Spinal cord (tissue), 9 donors: ENCODE measurements at regions not wholly inside any gene's neighbourhood (a gene's known extent, or its start where the extent isn't known, plus 50 kb on each side); places are given as distances from the start of the nearest gene placed in this dataset.

Experiments
- DNase-seq, 6 donors: peaks; one replicate each; pipeline versions ENCODE4 v3.0.0 to v3.0.0-alpha.2; 2013 to 2015; ENCODE audit warnings: low spot score in 6 of 6, low read depth in 4 of 6
- H3K27ac ChIP-seq: one replicate; pipeline ENCODE4 v1.5.1; 2013; ENCODE audit warnings: low read depth, low read length, control low read depth
- H3K27me3 ChIP-seq: one replicate; pipeline ENCODE4 v1.6.1; 2013; ENCODE audit warnings: low read length; ENCODE audit not compliant: control insufficient read depth, insufficient read depth
- H3K36me3 ChIP-seq: one replicate; pipeline ENCODE4 v1.6.1; 2013; ENCODE audit warnings: low read length; ENCODE audit not compliant: control insufficient read depth, insufficient read depth
- H3K4me1 ChIP-seq: one replicate; pipeline ENCODE4 v1.6.1; 2013; ENCODE audit warnings: low read length; ENCODE audit not compliant: control insufficient read depth, insufficient read depth
- H3K4me3 ChIP-seq: one replicate; pipeline ENCODE4 v1.5.1; 2013; ENCODE audit warnings: low read depth, low read length, control low read depth
- H3K9me3 ChIP-seq: one replicate; pipeline ENCODE4 v1.6.1; 2013; ENCODE audit warnings: low read length; ENCODE audit not compliant: control insufficient read depth, insufficient read depth
- WGBS: methylation state at CpG from one replicate; pipeline ENCODE4 v1.1.5; 2013; ENCODE audit warnings: missing lambda C conversion rate; ENCODE audit not compliant: insufficient coverage; 5-methylcytosine and 5-hydroxymethylcytosine counted together
- donor health status: healthy.

DNA sequence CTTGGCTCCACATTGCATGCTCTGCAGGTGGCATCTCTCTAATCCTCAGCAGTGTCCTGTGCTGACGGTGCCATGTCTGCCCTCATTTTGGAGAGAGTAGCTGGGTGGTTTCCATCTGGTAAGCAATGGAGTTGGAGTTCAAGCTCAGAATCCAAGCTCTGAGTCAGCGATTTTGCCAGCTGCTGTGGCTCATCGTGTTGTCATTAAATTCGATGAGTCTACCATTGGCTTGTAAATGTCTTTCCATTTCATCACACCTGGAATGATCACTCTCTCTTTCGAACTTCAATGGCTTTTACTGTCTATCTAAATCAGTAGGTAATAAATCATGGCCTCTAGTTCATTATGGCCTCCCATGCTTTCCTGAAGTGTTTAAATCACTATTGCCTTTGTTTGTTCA is 378.5 kb upstream of the TSHZ2 start:
- H3K27ac ChIP-seq, result no peak overlapping the region
- no peaks in the 10 kb centered on the region for H3K9me3 ChIP-seq
- H3K36me3 ChIP-seq, result no peaks in the 10 kb centered on the region
- no peaks in the 10 kb centered on the region for H3K4me1 ChIP-seq
- WGBS, result 61% methylated on average over 4 of the region's 5 CpGs
- no peak overlapping the region for H3K4me3 ChIP-seq
- no peak for DNase-seq
- H3K27me3 ChIP-seq, result no peaks in the 10 kb centered on the region

DNA sequence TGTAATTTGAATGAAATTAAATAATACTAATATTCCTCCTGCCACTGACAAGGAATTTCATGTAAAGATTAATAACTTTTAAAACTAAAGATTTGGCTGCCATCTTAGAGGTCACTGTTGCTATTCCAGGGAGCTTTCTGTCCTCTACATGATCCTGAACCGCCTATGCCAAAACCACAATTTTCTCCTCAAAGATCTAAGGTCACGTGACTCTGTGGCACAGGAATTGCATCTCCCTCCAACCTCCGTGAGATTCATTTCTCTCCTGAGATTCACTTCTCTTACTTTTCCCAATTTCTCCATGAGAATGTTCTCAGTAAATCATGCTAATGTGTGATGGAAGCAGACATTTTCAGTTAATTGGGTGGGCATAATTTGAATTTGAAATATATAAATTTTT is 379.6 kb upstream of the TSHZ2 start:
- H3K9me3 ChIP-seq, result no peaks in the 10 kb centered on the region
- H3K4me1 ChIP-seq, result no peaks in the 10 kb centered on the region
- DNase-seq, result no peak
- no peak overlapping the region for H3K4me3 ChIP-seq
- no peaks in the 10 kb centered on the region for H3K36me3 ChIP-seq
- 100% methylated on average over 1 of the region's 3 CpGs for WGBS
- no peak overlapping the region for H3K27ac ChIP-seq
- H3K27me3 ChIP-seq, result no peaks in the 10 kb centered on the region

DNA sequence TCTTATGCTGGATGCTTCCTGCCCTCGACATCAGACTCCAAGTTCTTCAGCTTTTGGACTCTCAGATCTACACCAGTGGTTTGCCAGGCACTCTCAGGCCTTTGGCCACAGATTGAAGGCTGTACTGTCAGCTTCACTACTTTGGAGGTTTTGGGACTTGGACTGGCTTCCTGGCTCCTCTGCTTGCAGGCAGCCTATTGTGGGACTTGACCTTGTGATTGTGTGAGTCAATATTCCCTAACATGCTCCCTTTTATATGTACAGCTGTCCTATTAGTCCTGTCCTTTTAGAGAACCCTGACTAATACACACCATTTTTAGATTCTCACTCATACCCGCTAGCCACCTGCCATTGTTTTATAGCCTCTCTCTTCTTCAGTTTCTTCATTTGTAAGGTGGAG is 382.1 kb upstream of the TSHZ2 start:
- 67% methylated on average over 1 of the region's 2 CpGs for WGBS
- H3K4me3 ChIP-seq, result no peak overlapping the region
- DNase-seq, result no peak

DNA sequence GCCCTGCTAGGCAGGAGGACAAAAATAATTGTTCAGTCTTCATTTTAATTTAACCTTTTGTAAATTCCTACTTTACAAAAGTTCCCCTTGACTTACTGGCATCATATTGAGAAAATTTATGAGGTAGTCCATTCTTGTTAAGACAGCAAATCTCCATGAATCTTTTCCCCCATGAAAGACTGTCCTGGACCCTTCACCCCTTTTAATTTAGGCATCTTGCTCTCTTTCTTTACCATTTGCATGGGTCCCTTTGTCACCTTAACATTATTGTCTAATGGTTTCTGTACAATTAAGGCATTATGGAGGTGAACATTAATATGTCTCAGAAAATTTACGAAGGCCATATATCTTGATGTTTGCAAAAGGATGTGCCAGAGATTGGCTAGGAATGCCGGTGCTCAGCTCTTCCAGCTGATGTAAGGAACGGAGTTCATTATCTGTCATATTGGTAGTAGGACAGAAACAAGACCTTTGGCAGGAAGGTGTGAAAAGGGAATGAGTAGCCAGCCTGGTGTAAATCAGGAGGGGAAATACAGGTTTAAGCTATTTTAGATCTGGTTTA is 382.8 kb upstream of the TSHZ2 start:
- Histone ChIP-seq H3K9me3 (no peaks in the 10 kb centered on the region), H3K27ac (no peak overlapping the region), H3K36me3 (no peaks in the 10 kb centered on the region), H3K27me3 (peaks cover 2% of the 10 kb centered on the region), H3K4me3 (no peak overlapping the region), H3K4me1 (no peaks in the 10 kb centered on the region)
- WGBS, result 24% methylated on average over 3 of the region's 3 CpGs
- DNase-seq, result peak in 3 of 6 donors; percentile 6 to 49 (median 21)

More for the DNA sequence above, 382.1 kb upstream of the TSHZ2 start:
- Histone ChIP-seq H3K4me1 (no peaks in the 10 kb centered on the region), H3K36me3 (no peaks in the 10 kb centered on the region), H3K9me3 (no peaks in the 10 kb centered on the region), H3K27ac (no peak overlapping the region), H3K27me3 (no peaks in the 10 kb centered on the region)

DNA sequence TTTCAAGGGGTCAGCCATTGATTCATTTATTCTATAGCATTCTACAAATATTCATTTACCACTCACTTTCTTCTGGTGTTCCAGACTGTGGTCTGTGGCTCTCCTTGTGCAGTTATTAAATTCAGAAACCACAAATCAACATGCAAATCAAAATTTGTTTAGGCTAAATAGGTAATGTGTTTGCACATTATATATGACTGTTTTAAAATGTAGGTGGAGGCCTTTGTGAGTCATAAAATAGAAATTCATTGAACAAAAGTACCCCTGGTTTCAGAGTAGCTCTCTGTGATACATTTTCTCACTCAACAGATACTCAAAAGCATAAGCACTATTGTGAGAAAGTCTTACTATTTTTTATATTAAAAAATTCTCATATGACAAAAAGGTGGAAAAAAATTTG is 385.5 kb upstream of the TSHZ2 start:
- no peak overlapping the region for H3K27ac ChIP-seq
- no peaks in the 10 kb centered on the region for H3K36me3 ChIP-seq
- peaks cover 2% of the 10 kb centered on the region for H3K27me3 ChIP-seq
- H3K4me1 ChIP-seq, result no peaks in the 10 kb centered on the region
- no peak for DNase-seq
- no peak overlapping the region for H3K4me3 ChIP-seq
- no peaks in the 10 kb centered on the region for H3K9me3 ChIP-seq

DNA sequence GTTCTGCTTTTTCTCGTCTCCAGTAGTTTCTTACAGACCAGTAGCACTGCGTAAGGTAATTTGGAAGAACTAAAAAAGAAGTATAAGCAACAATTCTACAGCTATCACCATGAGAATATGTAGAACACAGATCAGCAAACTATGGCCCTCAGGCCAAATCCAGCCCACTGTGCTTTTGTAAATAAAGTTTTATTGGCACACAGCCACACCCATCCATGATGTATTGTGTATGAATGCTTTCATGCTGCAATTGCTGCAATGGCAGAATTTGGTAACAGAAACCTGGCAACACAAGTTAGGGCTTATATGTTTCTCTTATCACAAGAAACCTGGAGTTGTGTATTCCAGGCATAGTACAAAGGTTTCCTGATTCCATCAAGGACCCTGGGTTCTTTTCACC is 386.8 kb upstream of the TSHZ2 start:
- no peak overlapping the region for H3K4me3 ChIP-seq
- H3K27ac ChIP-seq, result no peak overlapping the region
- no peak for DNase-seq
- H3K4me1 ChIP-seq, result no peaks in the 10 kb centered on the region
- H3K36me3 ChIP-seq, result no peaks in the 10 kb centered on the region
- peaks cover 2% of the 10 kb centered on the region for H3K27me3 ChIP-seq
- no peaks in the 10 kb centered on the region for H3K9me3 ChIP-seq
- WGBS, result no CpG with 5 or more reads among the region's 2 CpGs

DNA sequence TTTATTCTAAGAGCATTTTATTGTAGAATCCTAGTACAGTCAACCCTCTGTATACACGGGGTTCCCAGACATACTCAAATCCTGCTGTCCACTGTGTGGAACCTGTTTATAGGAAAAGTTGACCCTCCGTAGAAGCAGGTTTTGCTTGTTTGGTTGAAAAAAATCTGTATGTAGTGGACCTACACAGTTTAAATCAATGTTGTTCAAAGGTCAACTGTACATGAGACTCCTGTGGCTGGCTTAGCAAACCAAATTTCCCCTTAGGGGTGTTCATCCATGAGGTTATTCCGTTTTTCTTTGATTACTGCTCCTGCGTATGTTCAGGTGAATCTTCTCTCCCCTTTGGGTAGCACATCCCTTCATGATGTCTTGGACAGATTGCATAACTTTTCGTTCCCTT is 387.0 kb upstream of the ZFP64 start:
- DNase-seq, result no peak
- no peaks in the 10 kb centered on the region for H3K36me3 ChIP-seq
- no peak overlapping the region for H3K4me3 ChIP-seq
- H3K9me3 ChIP-seq, result peaks cover 2% of the 10 kb centered on the region
- WGBS, result 100% methylated on average over 2 of the region's 5 CpGs
- H3K27ac ChIP-seq, result no peak overlapping the region
- no peaks in the 10 kb centered on the region for H3K27me3 ChIP-seq
- no peaks in the 10 kb centered on the region for H3K4me1 ChIP-seq

DNA sequence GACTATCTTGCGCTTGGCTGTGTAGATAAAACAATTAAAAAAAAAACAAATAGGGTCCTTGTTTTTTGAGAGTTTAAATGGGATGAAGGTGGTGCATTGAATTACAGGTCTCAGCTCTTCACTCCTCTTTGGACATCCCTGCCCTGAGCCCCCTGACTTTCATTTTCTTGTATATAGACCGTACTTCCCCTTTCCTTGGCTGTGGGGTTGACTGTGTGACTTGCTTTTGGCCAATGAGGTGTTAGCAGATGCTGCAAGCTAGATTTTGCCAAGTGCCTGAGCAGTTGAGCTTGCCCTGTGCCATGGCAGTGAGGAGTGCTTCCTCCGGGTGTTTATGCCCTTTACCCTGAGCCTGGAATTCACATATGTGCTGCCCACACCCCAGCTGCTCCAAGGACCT is 386.1 kb upstream of the ZFP64 start:
- peaks cover 2% of the 10 kb centered on the region for H3K9me3 ChIP-seq
- H3K4me1 ChIP-seq, result no peaks in the 10 kb centered on the region
- WGBS, result 80% methylated on average over 2 of the region's 3 CpGs
- no peaks in the 10 kb centered on the region for H3K36me3 ChIP-seq
- DNase-seq, result no peak
- H3K27ac ChIP-seq, result no peak overlapping the region
- no peaks in the 10 kb centered on the region for H3K27me3 ChIP-seq
- no peak overlapping the region for H3K4me3 ChIP-seq

DNA sequence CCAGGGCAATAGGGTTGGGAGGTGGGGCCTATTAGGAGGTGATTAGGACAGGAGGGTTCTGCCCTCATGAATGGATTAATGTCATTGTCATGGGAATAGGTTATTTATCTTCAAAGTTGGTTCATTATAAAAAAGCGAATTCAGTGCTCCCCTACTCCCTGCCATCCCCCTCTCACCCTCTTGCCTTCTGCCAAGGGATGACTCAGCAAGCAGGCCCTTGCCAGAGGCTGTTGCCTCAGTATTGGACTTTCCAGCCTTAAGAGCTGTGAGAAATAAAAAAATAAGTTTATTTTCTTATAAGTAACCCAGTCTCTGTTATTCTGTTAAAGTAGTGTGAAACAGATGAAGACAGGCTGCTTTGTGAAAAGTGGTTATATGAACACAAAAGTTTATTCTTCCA is 381.1 kb upstream of the ZFP64 start:
- no peak for DNase-seq
- Histone ChIP-seq H3K27me3 (no peaks in the 10 kb centered on the region), H3K9me3 (peaks cover 2% of the 10 kb centered on the region), H3K4me1 (no peaks in the 10 kb centered on the region), H3K36me3 (no peaks in the 10 kb centered on the region), H3K4me3 (no peak overlapping the region), H3K27ac (no peak overlapping the region)
- WGBS, result no CpG with 5 or more reads among the region's 1 CpG

DNA sequence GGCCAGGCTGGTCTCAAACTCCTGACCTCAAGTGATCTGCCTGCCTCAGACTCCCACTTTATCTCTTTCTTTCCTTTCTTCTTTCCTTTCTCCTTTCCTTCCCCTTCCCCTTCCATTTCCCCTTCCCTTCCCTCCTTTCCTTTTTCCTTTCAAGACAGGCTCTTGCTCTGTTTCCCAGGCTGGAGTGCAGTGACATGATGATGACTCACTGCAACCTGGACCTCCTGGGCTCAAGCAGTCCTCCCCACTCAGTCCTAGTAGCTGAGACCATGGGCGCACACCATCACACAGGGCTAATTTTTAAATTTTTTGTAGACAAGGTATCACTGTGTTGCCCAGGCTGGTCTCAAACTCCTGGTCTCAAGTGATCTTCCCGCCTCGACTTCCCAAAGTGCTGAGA is 377.6 kb upstream of the ZFP64 start:
- Histone ChIP-seq H3K36me3 (no peaks in the 10 kb centered on the region), H3K4me3 (no peak overlapping the region), H3K27me3 (no peaks in the 10 kb centered on the region), H3K27ac (no peak overlapping the region), H3K4me1 (no peaks in the 10 kb centered on the region), H3K9me3 (no peaks in the 10 kb centered on the region)
- 92% methylated on average over 3 of the region's 3 CpGs for WGBS
- no peak for DNase-seq
